DND-41 (cell line): ENCODE measurements at regions not wholly inside any gene's neighbourhood (a gene's known extent, or its start where the extent isn't known, plus 50 kb on each side); places are given as distances from the start of the nearest gene placed in this dataset.
"Not testable (repeated sequence)": the region's sequence is repeated elsewhere in the genome, so short reads cannot be mapped to it uniquely, and the experiment has no call there.

ENCODE experiments used
- EZH2 ChIP-seq: IDR thresholded peaks from 3 replicates; pipeline ENCODE4 v1.6.1; 2012; ENCODE audit warnings: borderline replicate concordance, low read depth, mild to moderate bottlenecking, moderate library complexity, low read length, inconsistent platforms; ENCODE audit not compliant: severe bottlenecking
- TF ChIP-seq, protein P1 (sequence below): IDR thresholded peaks from 2 replicates; pipeline ENCODE4 v1.5.1; 2012; ENCODE audit warnings: borderline replicate concordance, low read length, moderate library complexity, mild to moderate bottlenecking; ENCODE audit not compliant: poor library complexity, severe bottlenecking; ENCODE audit errors: extremely low read depth

DNA sequence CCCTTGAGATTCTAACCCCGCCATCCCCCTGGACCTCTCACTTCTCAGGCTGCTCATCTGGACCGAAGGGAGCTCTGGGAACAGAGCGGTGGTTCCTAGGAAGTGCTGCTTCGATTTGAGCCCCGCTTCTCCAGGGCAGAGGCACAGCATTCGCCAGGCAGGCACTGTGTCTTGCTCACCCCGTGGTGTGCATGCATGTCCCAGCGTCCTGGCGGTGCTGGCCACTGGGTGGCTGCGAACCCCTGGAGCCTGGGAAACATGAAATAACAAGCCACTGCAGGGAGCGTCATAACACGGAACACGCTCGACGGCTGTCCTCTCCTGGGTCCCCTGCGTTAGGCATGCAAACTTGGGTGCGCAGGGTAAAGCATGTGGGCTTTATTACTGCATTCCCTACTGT is 4040.3 kb upstream of the TPTE start:
- TF ChIP-seq, protein P1, sequence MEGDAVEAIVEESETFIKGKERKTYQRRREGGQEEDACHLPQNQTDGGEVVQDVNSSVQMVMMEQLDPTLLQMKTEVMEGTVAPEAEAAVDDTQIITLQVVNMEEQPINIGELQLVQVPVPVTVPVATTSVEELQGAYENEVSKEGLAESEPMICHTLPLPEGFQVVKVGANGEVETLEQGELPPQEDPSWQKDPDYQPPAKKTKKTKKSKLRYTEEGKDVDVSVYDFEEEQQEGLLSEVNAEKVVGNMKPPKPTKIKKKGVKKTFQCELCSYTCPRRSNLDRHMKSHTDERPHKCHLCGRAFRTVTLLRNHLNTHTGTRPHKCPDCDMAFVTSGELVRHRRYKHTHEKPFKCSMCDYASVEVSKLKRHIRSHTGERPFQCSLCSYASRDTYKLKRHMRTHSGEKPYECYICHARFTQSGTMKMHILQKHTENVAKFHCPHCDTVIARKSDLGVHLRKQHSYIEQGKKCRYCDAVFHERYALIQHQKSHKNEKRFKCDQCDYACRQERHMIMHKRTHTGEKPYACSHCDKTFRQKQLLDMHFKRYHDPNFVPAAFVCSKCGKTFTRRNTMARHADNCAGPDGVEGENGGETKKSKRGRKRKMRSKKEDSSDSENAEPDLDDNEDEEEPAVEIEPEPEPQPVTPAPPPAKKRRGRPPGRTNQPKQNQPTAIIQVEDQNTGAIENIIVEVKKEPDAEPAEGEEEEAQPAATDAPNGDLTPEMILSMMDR = not testable (repeated sequence)
- not testable (repeated sequence) for TF ChIP-seq EZH2
